ENCODE measurements at regions not wholly inside any gene's neighbourhood (a gene's known extent, or its start where the extent isn't known, plus 50 kb on each side); places are given as distances from the start of the nearest gene placed in this dataset.

DNA sequence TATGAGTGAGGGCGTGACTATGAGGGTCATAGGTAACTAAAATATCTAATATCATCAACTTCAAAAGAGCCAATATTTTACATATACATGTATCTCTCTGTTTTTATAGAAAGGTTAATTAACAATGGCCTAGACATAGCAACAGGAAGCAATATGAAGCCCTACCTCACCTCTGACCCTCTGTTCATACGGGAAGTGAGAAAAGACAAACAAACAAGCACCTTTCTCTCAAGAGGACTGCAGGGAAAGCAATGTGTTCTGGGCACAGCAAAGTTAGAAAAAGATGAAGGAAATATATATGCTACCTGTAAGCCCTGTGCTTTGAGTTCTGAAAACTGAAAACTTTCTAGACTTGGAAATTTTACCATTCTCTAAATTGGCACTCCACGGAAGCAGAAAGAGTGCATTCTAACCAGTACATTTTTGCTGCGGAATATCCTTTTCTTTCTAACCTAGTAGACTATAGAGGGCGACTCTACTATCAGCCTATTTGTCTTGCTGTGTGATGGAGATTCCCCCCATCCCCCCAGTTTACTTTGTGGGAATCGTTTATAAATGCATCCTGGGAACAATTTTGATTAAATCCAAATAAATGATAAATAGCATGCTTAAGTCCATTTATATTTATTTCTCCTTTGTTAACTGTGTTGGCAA, 830.4 kb upstream of the FAT3 start:
- TF ChIP-seq, protein P1, sequence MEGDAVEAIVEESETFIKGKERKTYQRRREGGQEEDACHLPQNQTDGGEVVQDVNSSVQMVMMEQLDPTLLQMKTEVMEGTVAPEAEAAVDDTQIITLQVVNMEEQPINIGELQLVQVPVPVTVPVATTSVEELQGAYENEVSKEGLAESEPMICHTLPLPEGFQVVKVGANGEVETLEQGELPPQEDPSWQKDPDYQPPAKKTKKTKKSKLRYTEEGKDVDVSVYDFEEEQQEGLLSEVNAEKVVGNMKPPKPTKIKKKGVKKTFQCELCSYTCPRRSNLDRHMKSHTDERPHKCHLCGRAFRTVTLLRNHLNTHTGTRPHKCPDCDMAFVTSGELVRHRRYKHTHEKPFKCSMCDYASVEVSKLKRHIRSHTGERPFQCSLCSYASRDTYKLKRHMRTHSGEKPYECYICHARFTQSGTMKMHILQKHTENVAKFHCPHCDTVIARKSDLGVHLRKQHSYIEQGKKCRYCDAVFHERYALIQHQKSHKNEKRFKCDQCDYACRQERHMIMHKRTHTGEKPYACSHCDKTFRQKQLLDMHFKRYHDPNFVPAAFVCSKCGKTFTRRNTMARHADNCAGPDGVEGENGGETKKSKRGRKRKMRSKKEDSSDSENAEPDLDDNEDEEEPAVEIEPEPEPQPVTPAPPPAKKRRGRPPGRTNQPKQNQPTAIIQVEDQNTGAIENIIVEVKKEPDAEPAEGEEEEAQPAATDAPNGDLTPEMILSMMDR (IDR thresholded peaks at IDR 0.05; ENCODE audit: insufficient read depth, low read length): no peak
- TF ChIP-seq, protein P2, sequence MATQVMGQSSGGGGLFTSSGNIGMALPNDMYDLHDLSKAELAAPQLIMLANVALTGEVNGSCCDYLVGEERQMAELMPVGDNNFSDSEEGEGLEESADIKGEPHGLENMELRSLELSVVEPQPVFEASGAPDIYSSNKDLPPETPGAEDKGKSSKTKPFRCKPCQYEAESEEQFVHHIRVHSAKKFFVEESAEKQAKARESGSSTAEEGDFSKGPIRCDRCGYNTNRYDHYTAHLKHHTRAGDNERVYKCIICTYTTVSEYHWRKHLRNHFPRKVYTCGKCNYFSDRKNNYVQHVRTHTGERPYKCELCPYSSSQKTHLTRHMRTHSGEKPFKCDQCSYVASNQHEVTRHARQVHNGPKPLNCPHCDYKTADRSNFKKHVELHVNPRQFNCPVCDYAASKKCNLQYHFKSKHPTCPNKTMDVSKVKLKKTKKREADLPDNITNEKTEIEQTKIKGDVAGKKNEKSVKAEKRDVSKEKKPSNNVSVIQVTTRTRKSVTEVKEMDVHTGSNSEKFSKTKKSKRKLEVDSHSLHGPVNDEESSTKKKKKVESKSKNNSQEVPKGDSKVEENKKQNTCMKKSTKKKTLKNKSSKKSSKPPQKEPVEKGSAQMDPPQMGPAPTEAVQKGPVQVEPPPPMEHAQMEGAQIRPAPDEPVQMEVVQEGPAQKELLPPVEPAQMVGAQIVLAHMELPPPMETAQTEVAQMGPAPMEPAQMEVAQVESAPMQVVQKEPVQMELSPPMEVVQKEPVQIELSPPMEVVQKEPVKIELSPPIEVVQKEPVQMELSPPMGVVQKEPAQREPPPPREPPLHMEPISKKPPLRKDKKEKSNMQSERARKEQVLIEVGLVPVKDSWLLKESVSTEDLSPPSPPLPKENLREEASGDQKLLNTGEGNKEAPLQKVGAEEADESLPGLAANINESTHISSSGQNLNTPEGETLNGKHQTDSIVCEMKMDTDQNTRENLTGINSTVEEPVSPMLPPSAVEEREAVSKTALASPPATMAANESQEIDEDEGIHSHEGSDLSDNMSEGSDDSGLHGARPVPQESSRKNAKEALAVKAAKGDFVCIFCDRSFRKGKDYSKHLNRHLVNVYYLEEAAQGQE (IDR thresholded peaks at IDR 0.05; ENCODE audit: insufficient replicate concordance, low read depth): no peak
